ENCODE measurements at regions not wholly inside any gene's neighbourhood (a gene's known extent, or its start where the extent isn't known, plus 50 kb on each side); places are given as distances from the start of the nearest gene placed in this dataset.
A peak's percentile ranks its signal among the peaks of the same experiment; 100 is the strongest.

GRCh38 chr6:169839898-169840631, 88.6 kb downstream of the ERMARD start:
- CTCF ChIA-PET, result no interaction called here
- Mint-ChIP-seq H3K27ac (no peak overlapping the region), H3K4me1 (no peaks in the 10 kb centered on the region), H3K4me3 (no peak overlapping the region), H3K27me3 (peaks cover 16% of the 10 kb centered on the region), H3K36me3 (ENCODE audit: low read depth) (no peaks in the 10 kb centered on the region), H3K9me3 (no peaks in the 10 kb centered on the region)
- POLR2A ChIA-PET, result no interaction called here
- DNase-seq, result peak; percentile 4

GRCh38 chr6:169839493-169839892, 88.1 kb downstream of the ERMARD start:
- Mint-ChIP-seq H3K36me3 (ENCODE audit: low read depth) (no peaks in the 10 kb centered on the region), H3K9me3 (no peaks in the 10 kb centered on the region), H3K27me3 (peaks cover 22% of the 10 kb centered on the region), H3K4me3 (no peak overlapping the region), H3K4me1 (no peaks in the 10 kb centered on the region), H3K27ac (no peak overlapping the region)
- DNase-seq, result no peak
- ChIA-PET CTCF (no interaction called here), POLR2A (no interaction called here)

GRCh38 chr6:169839029-169839481, 87.6 kb downstream of the ERMARD start:
- no peaks in the 10 kb centered on the region for H3K36me3 Mint-ChIP-seq (ENCODE audit: low read depth)
- no peak overlapping the region for H3K27ac Mint-ChIP-seq
- DNase-seq, result no peak
- peaks cover 24% of the 10 kb centered on the region for H3K27me3 Mint-ChIP-seq
- POLR2A ChIA-PET, result no interaction called here
- no peaks in the 10 kb centered on the region for H3K9me3 Mint-ChIP-seq
- CTCF ChIA-PET, result no interaction called here
- H3K4me1 Mint-ChIP-seq, result no peaks in the 10 kb centered on the region
- no peak overlapping the region for H3K4me3 Mint-ChIP-seq

- no peak for DNase-seq
- no peaks in the 10 kb centered on the region for H3K4me1 Mint-ChIP-seq
- no peak overlapping the region for H3K27ac Mint-ChIP-seq
- no peak overlapping the region for H3K4me3 Mint-ChIP-seq
- ChIA-PET POLR2A (no interaction called here), CTCF (no interaction called here)
- no peaks in the 10 kb centered on the region for H3K36me3 Mint-ChIP-seq (ENCODE audit: low read depth)
- no peaks in the 10 kb centered on the region for H3K9me3 Mint-ChIP-seq
- peaks cover 27% of the 10 kb centered on the region for H3K27me3 Mint-ChIP-seq
Measured at GRCh38 chr6:169838346-169839028, 87.1 kb downstream of the ERMARD start.

GRCh38 chr6:169837529-169838250, 86.3 kb downstream of the ERMARD start:
- POLR2A ChIA-PET, result no interaction called here
- peaks cover 30% of the 10 kb centered on the region for H3K27me3 Mint-ChIP-seq
- DNase-seq, result no peak
- H3K27ac Mint-ChIP-seq, result no peak overlapping the region
- no peaks in the 10 kb centered on the region for H3K4me1 Mint-ChIP-seq
- CTCF ChIA-PET, result no interaction called here
- H3K36me3 Mint-ChIP-seq (ENCODE audit: low read depth), result no peaks in the 10 kb centered on the region
- no peaks in the 10 kb centered on the region for H3K9me3 Mint-ChIP-seq
- no peak overlapping the region for H3K4me3 Mint-ChIP-seq

GRCh38 chr6:169833258-169833794, 81.9 kb downstream of the ERMARD start:
- Mint-ChIP-seq H3K36me3 (ENCODE audit: low read depth) (no peaks in the 10 kb centered on the region), H3K4me1 (no peaks in the 10 kb centered on the region), H3K27me3 (peaks cover 31% of the 10 kb centered on the region), H3K9me3 (no peaks in the 10 kb centered on the region), H3K4me3 (no peak overlapping the region), H3K27ac (no peak overlapping the region)
- DNase-seq, result no peak
- POLR2A ChIA-PET, result no interaction called here
- CTCF ChIA-PET, result interaction anchor here (0.7 kb wide), 1 partner anchor 395 kb away, joined by 6 read pairs; no protein-coding TSS in a partner anchor

- Mint-ChIP-seq H3K27me3 (peaks cover 31% of the 10 kb centered on the region), H3K4me3 (no peak overlapping the region), H3K9me3 (no peaks in the 10 kb centered on the region), H3K36me3 (ENCODE audit: low read depth) (no peaks in the 10 kb centered on the region), H3K27ac (no peak overlapping the region), H3K4me1 (no peaks in the 10 kb centered on the region)
- ChIA-PET CTCF (interaction anchor here (0.6 to 1.9 kb wide), 13 partner anchors 10 to 699 kb away, joined by 3 to 7 read pairs (median 4); no protein-coding TSS in a partner anchor), POLR2A (no interaction called here)
- DNase-seq, result no peak
Measured at GRCh38 chr6:169832247-169832948, 81.0 kb downstream of the ERMARD start.

- no peaks in the 10 kb centered on the region for H3K9me3 Mint-ChIP-seq
- H3K36me3 Mint-ChIP-seq (ENCODE audit: low read depth), result no peaks in the 10 kb centered on the region
- peaks cover 31% of the 10 kb centered on the region for H3K27me3 Mint-ChIP-seq
- H3K4me3 Mint-ChIP-seq, result no peak overlapping the region
- DNase-seq, result peak; percentile 67
- ChIA-PET POLR2A (no interaction called here), CTCF (interaction anchor here (0.6 to 1.9 kb wide), 16 partner anchors 11 to 699 kb away, joined by 3 to 7 read pairs (median 4); no protein-coding TSS in a partner anchor)
- H3K27ac Mint-ChIP-seq, result no peak overlapping the region
- no peaks in the 10 kb centered on the region for H3K4me1 Mint-ChIP-seq
Measured at GRCh38 chr6:169831450-169832246, 80.2 kb downstream of the ERMARD start.

Measured in activated CD4-positive, alpha-beta T cell treated with anti-CD3 and anti-CD28 coated beads, Interleukin-2, amount 10 ng/mL, durations not matched to agents 7 days and 5 days (primary cell).